ENCODE measurements at regions not wholly inside any gene's neighbourhood (a gene's known extent, or its start where the extent isn't known, plus 50 kb on each side); places are given as distances from the start of the nearest gene placed in this dataset.
"Not testable (repeated sequence)": the region's sequence is repeated elsewhere in the genome, so short reads cannot be mapped to it uniquely, and the experiment has no call there.

- TF ChIP-seq ASH2L (IDR thresholded peaks at IDR 0.05; ENCODE audit: borderline replicate concordance, low read depth); NKRF (conservative IDR thresholded peaks at IDR 0.05); MEF2A (IDR thresholded peaks at IDR 0.05; ENCODE audit: insufficient read depth, low read depth, low read length); SIX5 (IDR thresholded peaks at IDR 0.05; ENCODE audit: low read depth, low read length, severe bottlenecking); RAD21 (IDR thresholded peaks at IDR 0.05; ENCODE audit: insufficient read depth, low read depth, low read length); POLR2AphosphoS5 (IDR thresholded peaks at IDR 0.05; ENCODE audit: low read length); SIN3A (IDR thresholded peaks at IDR 0.05; ENCODE audit: low read depth, low read length); NFYA (IDR thresholded peaks at IDR 0.05; ENCODE audit: borderline replicate concordance, low read depth, low read length); EGR1 (IDR thresholded peaks at IDR 0.05; ENCODE audit: borderline replicate concordance in 1 of 2, low read depth in 2 of 2, low read length in 2 of 2); CBFB (IDR thresholded peaks at IDR 0.05; ENCODE audit: low read depth); MXI1 (IDR thresholded peaks at IDR 0.05; ENCODE audit: low read depth, low read length); MYC (IDR thresholded peaks at IDR 0.05; ENCODE audit: insufficient read depth, insufficient read length, insufficient replicate concordance, low read length, severe bottlenecking): not testable (repeated sequence)
Observed at GRCh38 chr3:153226877-153227276, 64.9 kb downstream of the RAP2B start.

Data from GM12878 (cell line).